ENCODE measurements at regions not wholly inside any gene's neighbourhood (a gene's known extent, or its start where the extent isn't known, plus 50 kb on each side); places are given as distances from the start of the nearest gene placed in this dataset.

- H2BK120ac ChIP-seq (ENCODE audit: low read depth, low read length, poor library complexity, severe bottlenecking), result no peak overlapping the region
- H3K36me3 Mint-ChIP-seq (ENCODE audit: insufficient read depth in 1 of 3, low read depth in 3 of 3), result no peaks in the 10 kb centered on the region
Observed at GRCh38 chr3:22724420-22724819, 478.7 kb upstream of the UBE2E2 start.

More at GRCh38 chr3:22724420-22724819, 478.7 kb upstream of the UBE2E2 start:
- Histone ChIP-seq H3K27me3 (ENCODE audit: insufficient read depth, low read length) (no peaks in the 10 kb centered on the region), H3K79me1 (ENCODE audit: insufficient read depth, low read depth, low read length, poor library complexity, severe bottlenecking) (no peaks in the 10 kb centered on the region), H3K9me3 (ENCODE audit: control insufficient read depth, low read depth, low read length) (no peaks in the 10 kb centered on the region), H4K91ac (ENCODE audit: insufficient read length, low read depth, low read length) (no peak overlapping the region), H2AFZ (ENCODE audit: low read length) (no peak overlapping the region), H3K4me1 (ENCODE audit: insufficient read depth, low read length) (no peaks in the 10 kb centered on the region), H3K18ac (ENCODE audit: insufficient read length, low read depth, low read length) (no peak overlapping the region), H3K27ac (ENCODE audit: insufficient read length, low read depth, low read length) (no peak overlapping the region), H3K9ac (ENCODE audit: extremely low read depth, insufficient read length, low read length) (no peak overlapping the region), H4K20me1 (ENCODE audit: control insufficient read depth, insufficient read depth, insufficient read length) (no peaks in the 10 kb centered on the region), H3K23ac (ENCODE audit: insufficient read length, low read depth, low read length) (no peak overlapping the region), H3K56ac (ENCODE audit: insufficient read length, low read depth, low read length) (no peak overlapping the region), H2BK20ac (ENCODE audit: low read depth, low read length, poor library complexity, severe bottlenecking) (no peak overlapping the region), H3K4ac (ENCODE audit: low read depth, low read length) (no peak overlapping the region), H3K4me2 (ENCODE audit: insufficient read depth, insufficient read length, low read length) (no peak overlapping the region), H4K5ac (ENCODE audit: insufficient read length, low read depth, low read length) (no peak overlapping the region), H3K14ac (ENCODE audit: insufficient read depth, low read length) (no peak overlapping the region), H3T11ph (ENCODE audit: low read length) (no peak overlapping the region), H4K8ac (replicated peaks; ENCODE audit: insufficient read length, low read depth, low read length) (no peak overlapping the region), H2AK5ac (ENCODE audit: insufficient read length, low read length) (no peak overlapping the region), H3K79me2 (ENCODE audit: insufficient read depth, low read length) (no peaks in the 10 kb centered on the region), H2BK15ac (ENCODE audit: low read depth, low read length) (no peak overlapping the region), H2BK12ac (ENCODE audit: insufficient read length, low read depth, low read length) (no peak overlapping the region), H2BK5ac (ENCODE audit: insufficient read length, low read length) (no peak overlapping the region), H3K23me2 (ENCODE audit: insufficient read length, low read depth, low read length, poor library complexity, severe bottlenecking) (no peaks in the 10 kb centered on the region)
- H3K4me3 Mint-ChIP-seq, result no peak overlapping the region
- H3K27me3 Mint-ChIP-seq (ENCODE audit: low read depth), result no peaks in the 10 kb centered on the region
- no peak for DNase-seq
- H3K9me3 Mint-ChIP-seq, result peaks cover 0 to 4% of the 10 kb centered on the region in 2 experiments; a peak in 1 of 5 replicates
- peaks cover 0 to 9% of the 10 kb centered on the region in 2 experiments; a peak in 2 of 4 replicates for H3K4me1 Mint-ChIP-seq
- TF ChIP-seq CTCF (conservative IDR thresholded peaks at IDR 0.05), result no peak
- no peak overlapping the region for H3K27ac Mint-ChIP-seq
